ENCODE measurements at regions not wholly inside any gene's neighbourhood (a gene's known extent, or its start where the extent isn't known, plus 50 kb on each side); places are given as distances from the start of the nearest gene placed in this dataset.
"Not testable (repeated sequence)": the region's sequence is repeated elsewhere in the genome, so short reads cannot be mapped to it uniquely, and the experiment has no call there.

GRCh38 chr2:126115975-126116374 lies 540.0 kb upstream of the GYPC start:
- no peak for DNase-seq (ENCODE audit: low spot score in 2 of 2)
- H3K4me3 ChIP-seq, result no peak overlapping the region
- TF ChIP-seq POLR2A (IDR thresholded peaks at IDR 0.05) (no peak), CTCF (IDR thresholded peaks at IDR 0.05) (no peak), POLR2AphosphoS5 (IDR thresholded peaks at IDR 0.05) (no peak)
- no peaks in the 10 kb centered on the region for H3K4me1 ChIP-seq
- H3K27ac ChIP-seq, result no peak overlapping the region
- intact Hi-C loops (cut with DNase I; ENCODE audit: low total_unique reads), result no loop called here
- no peaks in the 10 kb centered on the region for H3K36me3 ChIP-seq
- H3K27me3 ChIP-seq, result no peaks in the 10 kb centered on the region
- no peaks in the 10 kb centered on the region for H3K9me3 ChIP-seq

GRCh38 chr2:126117886-126118285 lies 538.1 kb upstream of the GYPC start:
- TF ChIP-seq CTCF (IDR thresholded peaks at IDR 0.05), result no peak
- no peak for TF ChIP-seq POLR2AphosphoS5 (IDR thresholded peaks at IDR 0.05)
- no peak for TF ChIP-seq POLR2A (IDR thresholded peaks at IDR 0.05)
- DNase-seq (ENCODE audit: low spot score in 2 of 2), result no peak
- intact Hi-C loops (cut with DNase I; ENCODE audit: low total_unique reads), result no loop called here
- Histone ChIP-seq H3K4me1 (no peaks in the 10 kb centered on the region), H3K36me3 (no peaks in the 10 kb centered on the region), H3K27me3 (no peaks in the 10 kb centered on the region), H3K4me3 (no peak overlapping the region), H3K27ac (no peak overlapping the region), H3K9me3 (no peaks in the 10 kb centered on the region)

GRCh38 chr2:126145752-126146151 lies 510.2 kb upstream of the GYPC start:
- Histone ChIP-seq H3K4me3 (no peak overlapping the region), H3K27ac (no peak overlapping the region), H3K4me1 (no peaks in the 10 kb centered on the region), H3K27me3 (no peaks in the 10 kb centered on the region), H3K9me3 (no peaks in the 10 kb centered on the region), H3K36me3 (no peaks in the 10 kb centered on the region)
- intact Hi-C loops (cut with DNase I; ENCODE audit: low total_unique reads), result no loop called here
- TF ChIP-seq POLR2A (IDR thresholded peaks at IDR 0.05), result no peak
- no peak for TF ChIP-seq POLR2AphosphoS5 (IDR thresholded peaks at IDR 0.05)
- TF ChIP-seq CTCF (IDR thresholded peaks at IDR 0.05), result no peak
- DNase-seq (ENCODE audit: low spot score in 2 of 2), result no peak

GRCh38 chr2:126154256-126154785 lies 501.6 kb upstream of the GYPC start:
- Histone ChIP-seq H3K4me1 (no peaks in the 10 kb centered on the region), H3K27ac (no peak overlapping the region), H3K9me3 (peaks cover 4 to 7% of the 10 kb centered on the region in 2 donors), H3K27me3 (no peaks in the 10 kb centered on the region), H3K36me3 (no peaks in the 10 kb centered on the region), H3K4me3 (no peak overlapping the region)
- TF ChIP-seq POLR2A (IDR thresholded peaks at IDR 0.05), result no peak
- no peak for TF ChIP-seq CTCF (IDR thresholded peaks at IDR 0.05)
- no peak for TF ChIP-seq POLR2AphosphoS5 (IDR thresholded peaks at IDR 0.05)
- no peak for DNase-seq (ENCODE audit: low spot score in 2 of 2)
- intact Hi-C loops (cut with DNase I; ENCODE audit: low total_unique reads), result no loop called here

- H3K4me3 ChIP-seq; intact Hi-C loops (cut with DNase I; ENCODE audit: low total_unique reads): not testable (repeated sequence)
These were observed 495.0 kb upstream of the GYPC start for GRCh38 chr2:126160950-126161349.

GRCh38 chr2:126172631-126173184 lies 483.2 kb upstream of the GYPC start:
- DNase-seq (ENCODE audit: low spot score in 2 of 2), result no peak
- no peak overlapping the region for H3K4me3 ChIP-seq
- intact Hi-C loops (cut with DNase I; ENCODE audit: low total_unique reads), result no loop called here

More at GRCh38 chr2:126160950-126161349, 495.0 kb upstream of the GYPC start:
- DNase-seq (ENCODE audit: low spot score in 2 of 2); H3K4me1 ChIP-seq; H3K27me3 ChIP-seq; H3K27ac ChIP-seq; H3K9me3 ChIP-seq; H3K36me3 ChIP-seq: not testable (repeated sequence)

More at GRCh38 chr2:126172631-126173184, 483.2 kb upstream of the GYPC start:
- H3K9me3 ChIP-seq, result no peaks in the 10 kb centered on the region
- no peak overlapping the region for H3K27ac ChIP-seq
- no peak for TF ChIP-seq POLR2A (IDR thresholded peaks at IDR 0.05)
- TF ChIP-seq CTCF (IDR thresholded peaks at IDR 0.05), result no peak
- TF ChIP-seq POLR2AphosphoS5 (IDR thresholded peaks at IDR 0.05), result no peak
- H3K27me3 ChIP-seq, result no peaks in the 10 kb centered on the region
- H3K4me1 ChIP-seq, result no peaks in the 10 kb centered on the region
- H3K36me3 ChIP-seq, result no peaks in the 10 kb centered on the region
